GM12878 (cell line): ENCODE measurements at regions not wholly inside any gene's neighbourhood (a gene's known extent, or its start where the extent isn't known, plus 50 kb on each side); places are given as distances from the start of the nearest gene placed in this dataset.

ENCODE experiments used
- ATAC-seq: fragments of 200-7000 bp; cut with Tn5 transposase; 3 replicates; pipeline ENCODE4 v1.9.1; 2020; ENCODE audit warnings: mild to moderate bottlenecking, moderate library complexity
- BruUV-seq: library from RNA; stranded (reverse); fragments of 400-500 nt; replicated peaks from 2 replicates; lab custom pipeline; 2021; lab: Mats Ljungman, UMichigan
- CTCF ChIA-PET: fragments of 300-600 bp; sonication (Branson Sonifier 250); formaldehyde crosslinking; extraction: SDS; loops from one replicate; lab custom pipeline; 2021; ENCODE audit warnings: inconsistent platforms; lab: Yijun Ruan, JAX
- POLR2A ChIA-PET: fragments of 350-600 bp; formaldehyde crosslinking; extraction: SDS; loops from one replicate; lab custom pipeline; 2021; ENCODE audit warnings: inconsistent platforms; lab: Charles Lee
- RAD21 ChIA-PET: fragments of 300-600 bp; sonication (Branson Sonifier 250); formaldehyde crosslinking; loops from one replicate; lab custom pipeline; 2023; ENCODE audit warnings: antibody characterized with exemption; ENCODE audit not compliant: unreplicated experiment; lab: Charles Lee
- SMC1A ChIA-PET: fragments of 300-600 bp; sonication (Branson Sonifier 250); formaldehyde crosslinking; loops from one replicate; lab custom pipeline; 2023; ENCODE audit not compliant: unreplicated experiment, uncharacterized antibody; lab: Charles Lee
- DNase-seq: peaks from one replicate; pipeline ENCODE4 v3.0.0-alpha.2; 2011; ENCODE audit warnings: low read depth, low spot score
- FAIRE-seq: peaks from 3 replicates; lab custom pipeline; 2011; peaks lifted over from hg19 to GRCh38; lab: Jason Lieb, UNC
- H2AFZ ChIP-seq: 2 replicates; pipeline ENCODE4 v1.6.0; 2011; ENCODE audit warnings: low read depth, low read length, control low read depth; ENCODE audit not compliant: control insufficient read depth
- H3K27ac ChIP-seq: 2 replicates; pipeline ENCODE4 v1.5.1; 2011; ENCODE audit warnings: control low read depth; ENCODE audit not compliant: control insufficient read depth, insufficient read depth
- H3K27me3 ChIP-seq, 2 experiments: replicated peaks in 1 of 2; 2 replicates each; pipeline versions ENCODE4 v1.6.0 to v1.6.1; 2011; ENCODE audit warnings: low read length in 1 of 2; ENCODE audit not compliant: control insufficient read depth in 2 of 2, insufficient read depth in 2 of 2
- H3K36me3 ChIP-seq, 2 experiments: 2 replicates each; pipeline ENCODE4 v1.5.1; 2011; ENCODE audit warnings: low read length in 1 of 2; ENCODE audit not compliant: control insufficient read depth in 2 of 2, insufficient read depth in 2 of 2
- H3K4me1 ChIP-seq: 2 replicates; pipeline ENCODE4 v1.6.1; 2011; ENCODE audit warnings: mild to moderate bottlenecking, low read length, moderate library complexity, mixed read lengths; ENCODE audit not compliant: control insufficient read depth, insufficient read depth
- H3K4me2 ChIP-seq: 2 replicates; pipeline ENCODE4 v1.6.0; 2011; ENCODE audit warnings: control low read depth; ENCODE audit not compliant: control insufficient read depth, insufficient read depth
- H3K4me3 ChIP-seq: fragments of 200-600 bp; sonication (generic); 2 replicates; pipeline ENCODE4 v1.5.1; 2016
- H3K79me2 ChIP-seq: 2 replicates; pipeline ENCODE4 v1.6.0; 2011; ENCODE audit warnings: low read length; ENCODE audit not compliant: control insufficient read depth, insufficient read depth
- H3K9ac ChIP-seq: 2 replicates; pipeline ENCODE4 v1.8.0; 2011; ENCODE audit warnings: low read length, control low read depth, mixed read lengths; ENCODE audit not compliant: control insufficient read depth, insufficient read depth
- H3K9me3 ChIP-seq: replicated peaks from 3 replicates; pipeline ENCODE4 v1.5.1; 2011; ENCODE audit warnings: mild to moderate bottlenecking, low read length; ENCODE audit not compliant: control insufficient read depth, insufficient read depth
- H4K20me1 ChIP-seq: 2 replicates; pipeline ENCODE4 v1.6.0; 2011; ENCODE audit not compliant: control insufficient read depth, insufficient read depth
- BCL11A ChIP-seq: IDR thresholded peaks from 2 replicates; pipeline ENCODE4 v1.6.1; 2011; ENCODE audit warnings: low read depth, low read length
- CHD2 ChIP-seq: IDR thresholded peaks from 2 replicates; pipeline ENCODE4 v1.6.1; 2011; ENCODE audit warnings: low read depth, low read length, improper control_type of control experiment, borderline replicate concordance
- E2F8 ChIP-seq: fragments of 450-650 bp; IDR thresholded peaks from 2 replicates; pipeline ENCODE4 v1.6.1; 2018; ENCODE audit warnings: mild to moderate bottlenecking, low read depth, moderate library complexity; ENCODE audit not compliant: partially characterized antibody
- IRF3 ChIP-seq: fragments of 450-650 bp; IDR thresholded peaks from 2 replicates; pipeline ENCODE4 v1.6.1; 2014; ENCODE audit warnings: mild to moderate bottlenecking
- IRF4 ChIP-seq: IDR thresholded peaks from 2 replicates; pipeline ENCODE4 v1.6.1; 2011; ENCODE audit warnings: low read depth, low read length
- MTA2 ChIP-seq: fragments of 450-650 bp; IDR thresholded peaks from 2 replicates; pipeline ENCODE4 v1.6.1; 2016; ENCODE audit warnings: low read depth, mild to moderate bottlenecking, moderate library complexity
- MYC ChIP-seq: IDR thresholded peaks from 2 replicates; pipeline ENCODE4 v1.6.1; 2011; ENCODE audit warnings: mild to moderate bottlenecking, low read length, moderate library complexity, inconsistent platforms; ENCODE audit not compliant: insufficient read depth, insufficient replicate concordance, insufficient read length, severe bottlenecking
- SRF ChIP-seq, 2 experiments: IDR thresholded peaks; 2 replicates each; pipeline ENCODE4 v1.6.1; 2011; ENCODE audit warnings: low read depth in 2 of 2, low read length in 2 of 2, mild to moderate bottlenecking in 1 of 2, moderate library complexity in 1 of 2
- YBX1 ChIP-seq: fragments of 450-650 bp; IDR thresholded peaks from 2 replicates; pipeline ENCODE4 v1.6.1; 2016; ENCODE audit warnings: antibody characterized with exemption
- ZNF207 ChIP-seq: fragments of 450-650 bp; IDR thresholded peaks from 2 replicates; pipeline ENCODE4 v1.6.1; 2014; ENCODE audit warnings: antibody characterized with exemption, mild to moderate bottlenecking, borderline replicate concordance
- ZNF687 ChIP-seq: fragments of 450-650 bp; IDR thresholded peaks from 2 replicates; pipeline ENCODE4 v1.6.1; 2017; ENCODE audit warnings: mild to moderate bottlenecking, moderate library complexity
- ZZZ3 ChIP-seq: IDR thresholded peaks from 2 replicates; pipeline ENCODE4 v1.6.1; 2011; ENCODE audit warnings: low read depth; ENCODE audit not compliant: control insufficient read depth, insufficient read length
- WGBS: methylation state at CpG from one replicate; pipeline ENCODE4 v1.1.6; 2016; ENCODE audit warnings: low lambda C conversion rate; ENCODE audit not compliant: insufficient replicate concordance, insufficient coverage; ENCODE audit errors: missing lambda C conversion rate; 5-methylcytosine and 5-hydroxymethylcytosine counted together
- in situ Hi-C: fragments of 300-500 bp; cut with MboI; formaldehyde crosslinking; loops from 9 replicates; pipeline ENCODE4 v1.14.3; 2018; ENCODE audit warnings: mixed read lengths
- intact Hi-C: fragments of 100-400 bp; cut with micrococcal nuclease; formaldehyde crosslinking; loops from one replicate; pipeline ENCODE4 v1.14.2; 2022; ENCODE audit not compliant: unreplicated experiment

- Histone ChIP-seq H3K4me2 (no peak overlapping the region), H4K20me1 (no peaks in the 10 kb centered on the region), H3K4me1 (no peaks in the 10 kb centered on the region), H3K9me3 (no peaks in the 10 kb centered on the region), H3K79me2 (no peaks in the 10 kb centered on the region), H2AFZ (no peak overlapping the region), H3K9ac (no peak overlapping the region), H3K27me3 (no peaks in the 10 kb centered on the region), H3K4me3 (no peak overlapping the region), H3K27ac (no peak overlapping the region), H3K36me3 (no peaks in the 10 kb centered on the region)
- ChIA-PET CTCF (no interaction called here), SMC1A (interaction anchor here (0.9 kb wide), 1 partner anchor 16 kb away, joined by 3 read pairs; no protein-coding TSS in a partner anchor), RAD21 (no interaction called here), POLR2A (no interaction called here)
- DNase-seq (no peak), ATAC-seq (no peak), FAIRE-seq (no peak)
- TF ChIP-seq BCL11A (no peak), YBX1 (no peak), CHD2 (no peak), MTA2 (no peak), SRF (IDR thresholded peaks at IDR 0.05; ENCODE audit: low read depth in 2 of 2, low read length in 2 of 2) (no peak), ZNF207 (no peak), E2F8 (no peak), MYC (no peak), ZNF687 (no peak), ZZZ3 (no peak), IRF3 (no peak), IRF4 (no peak)
- WGBS, result 4% methylated on average over 4 of the region's 4 CpGs
- in situ Hi-C loops, result no loop called here
- BruUV-seq, result no TSS peak
- intact Hi-C loops, result no loop called here
Observed at GRCh38 chr5:30539004-30539634, 654.4 kb upstream of the CDH6 start.
